DMS53 treated with DMSO at 0.1 percent for 48 hours (cell line): ENCODE measurements at regions not wholly inside any gene's neighbourhood (a gene's known extent, or its start where the extent isn't known, plus 50 kb on each side); places are given as distances from the start of the nearest gene placed in this dataset.

Source experiments
- DNase-seq: peaks from one replicate; lab custom pipeline; 2025; ENCODE audit not compliant: unreplicated experiment; lab: John Stamatoyannopoulos, UW

- DNase-seq = no peak
These were observed 308.9 kb upstream of the RUNX1 start for GRCh38 chr21:35358008-35358407.

DNA sequence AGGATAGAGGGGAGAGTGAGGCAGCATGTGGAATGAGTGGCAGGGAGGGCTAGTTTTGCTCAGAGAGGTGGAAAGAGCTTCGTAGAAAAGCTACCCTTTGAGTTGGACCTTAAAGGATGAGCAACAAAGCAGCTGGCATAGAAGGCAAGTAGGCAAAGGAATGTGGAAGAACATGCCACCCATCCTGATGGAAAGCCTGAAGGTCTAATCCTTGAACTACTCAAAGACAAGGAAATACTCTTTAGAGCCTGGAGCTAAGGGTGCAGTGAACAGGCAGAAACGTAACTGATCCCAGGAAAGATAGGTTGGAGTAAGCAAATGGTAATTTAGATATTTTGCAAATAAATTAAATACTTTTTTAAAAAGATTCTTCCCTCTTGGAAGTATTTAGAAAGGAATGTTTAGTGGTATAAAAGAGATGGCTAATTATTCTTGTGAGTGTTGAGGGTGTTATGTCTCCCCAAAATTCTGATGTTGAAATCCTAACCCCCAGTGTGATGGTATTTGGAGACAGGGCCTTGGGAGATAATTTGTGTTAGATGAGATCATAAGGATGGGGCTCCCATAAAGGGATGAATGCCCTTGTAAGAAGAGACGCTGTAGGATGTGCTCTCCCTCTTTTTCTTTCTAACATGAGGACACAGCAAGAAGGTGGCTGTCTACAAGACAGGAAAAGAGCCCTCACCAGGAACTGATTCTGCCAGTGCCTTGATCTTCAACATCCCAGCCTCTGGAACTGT is 308.1 kb upstream of the RUNX1 start:
- DNase-seq = no peak

DNA sequence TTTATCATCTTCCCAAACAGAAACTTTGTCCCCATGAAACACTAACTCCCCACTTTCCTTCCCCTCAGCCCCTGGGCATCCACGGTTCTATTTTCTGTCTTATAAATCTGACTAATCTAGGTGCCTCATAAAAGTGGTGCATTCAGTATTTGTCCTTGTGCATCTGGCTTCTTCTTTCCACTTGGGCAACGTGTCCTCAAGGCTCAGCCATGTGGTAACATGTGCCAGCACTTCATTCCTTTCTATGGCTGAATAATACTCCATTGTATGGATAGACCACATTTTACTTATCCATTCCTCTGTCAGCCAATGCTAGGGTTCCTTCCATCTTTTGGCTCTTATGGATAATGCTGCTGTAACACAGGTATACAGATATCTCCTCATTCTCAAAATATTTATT is 305.0 kb upstream of the RUNX1 start:
- no peak for DNase-seq

DNA sequence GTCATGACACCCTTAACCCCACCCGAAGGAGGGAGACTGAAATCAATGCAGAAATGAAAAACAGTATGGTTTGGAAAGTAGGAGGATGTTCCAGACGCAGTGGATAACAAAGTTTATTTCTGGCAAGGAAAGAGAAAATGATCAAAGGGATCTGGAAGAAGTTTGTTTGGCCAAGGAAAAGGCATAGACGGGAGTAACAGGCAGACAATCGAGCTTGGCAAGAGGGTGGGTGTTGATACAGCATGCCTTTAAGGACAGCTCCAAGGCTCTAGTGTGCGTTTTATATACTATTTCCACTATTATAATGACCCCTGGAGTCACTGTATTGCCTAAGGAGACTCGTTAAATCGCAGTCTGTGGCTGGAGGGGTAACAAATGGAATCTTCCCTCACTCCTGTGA is 303.7 kb upstream of the RUNX1 start:
- no peak for DNase-seq

- DNase-seq = no peak
These were observed 303.1 kb upstream of the RUNX1 start for GRCh38 chr21:35352066-35352770.

GRCh38 chr21:35351434-35351833 is 302.3 kb upstream of the RUNX1 start:
- no peak for DNase-seq

DNA sequence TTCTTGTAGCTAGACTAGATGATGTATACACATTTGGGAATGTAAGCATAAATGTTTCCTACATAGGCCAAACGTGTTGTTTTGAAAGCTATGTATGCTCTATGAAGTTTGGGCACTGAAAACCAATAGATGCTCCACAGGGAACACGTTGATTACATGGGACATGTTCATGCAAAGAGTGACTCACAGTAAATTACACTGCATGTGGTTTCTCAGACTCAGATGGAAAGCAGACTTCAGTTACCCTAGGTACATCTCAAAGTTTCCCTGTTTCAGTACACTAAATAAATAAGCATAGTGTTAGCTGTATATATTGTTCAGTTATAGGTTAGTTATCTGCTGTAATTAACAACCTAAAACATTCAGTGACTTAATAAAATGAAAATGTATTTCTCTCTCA is 301.9 kb upstream of the RUNX1 start:
- DNase-seq = no peak

GRCh38 chr21:35349376-35350080 is 300.4 kb upstream of the RUNX1 start:
- no peak for DNase-seq

DNA sequence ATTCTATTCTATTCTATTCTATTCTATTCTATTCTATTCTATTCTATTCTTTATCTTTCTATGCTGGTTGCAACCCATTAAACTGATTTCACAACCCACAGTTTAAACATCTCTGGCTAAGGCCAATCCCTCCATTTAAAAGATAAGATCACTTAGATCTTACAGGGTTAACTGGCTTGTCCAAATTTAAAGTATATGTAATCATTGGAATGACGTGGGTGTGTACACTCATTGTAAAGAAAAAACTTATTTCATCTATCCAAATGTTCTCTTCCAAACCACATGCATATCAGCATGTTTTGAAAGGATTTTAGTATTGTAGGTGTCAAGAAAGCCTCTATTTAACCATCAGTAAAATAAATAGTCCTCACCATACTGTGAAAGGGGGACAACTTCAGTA is 299.6 kb upstream of the RUNX1 start:
- no peak for DNase-seq

DNA sequence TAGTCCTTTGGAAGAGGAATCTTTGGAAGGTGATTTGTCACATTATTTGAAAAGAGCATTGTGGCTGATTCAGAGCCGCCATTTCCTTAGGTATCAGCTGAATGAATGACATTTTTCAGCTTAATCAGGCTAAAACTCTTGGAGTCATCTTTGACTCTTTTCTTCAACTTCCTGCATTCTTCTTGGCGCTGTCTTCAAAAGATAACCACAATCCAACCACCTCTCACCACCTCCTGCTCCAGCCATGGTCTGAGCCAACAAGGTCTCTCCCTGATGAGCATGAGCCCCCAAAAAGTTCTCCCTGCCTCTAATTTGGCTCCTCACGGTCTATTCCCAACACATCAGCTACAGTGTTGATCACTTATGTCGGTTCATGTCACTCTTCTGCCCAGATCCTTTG is 297.6 kb upstream of the RUNX1 start:
- no peak for DNase-seq

DNA sequence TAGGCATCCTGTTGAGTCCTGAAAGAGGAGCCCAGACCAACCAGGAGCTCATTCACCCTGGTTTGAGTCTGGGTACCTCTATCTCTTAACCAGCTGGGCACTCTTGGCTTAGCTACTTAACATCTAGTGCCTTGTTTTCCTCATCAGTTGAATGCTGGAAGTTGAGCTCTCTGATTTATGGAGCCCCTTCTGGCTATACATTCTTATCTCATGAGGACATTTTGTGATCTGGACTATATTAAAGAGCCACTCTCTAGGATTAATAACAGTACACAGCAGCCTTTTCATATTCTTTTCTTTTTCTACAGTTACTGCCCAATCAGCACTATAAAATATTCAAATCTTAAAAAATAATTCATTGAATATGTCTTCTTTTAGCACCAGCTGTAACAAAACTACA is 296.9 kb upstream of the RUNX1 start:
- no peak for DNase-seq

GRCh38 chr21:35344582-35344981 is 295.5 kb upstream of the RUNX1 start:
- DNase-seq = no peak

DNA sequence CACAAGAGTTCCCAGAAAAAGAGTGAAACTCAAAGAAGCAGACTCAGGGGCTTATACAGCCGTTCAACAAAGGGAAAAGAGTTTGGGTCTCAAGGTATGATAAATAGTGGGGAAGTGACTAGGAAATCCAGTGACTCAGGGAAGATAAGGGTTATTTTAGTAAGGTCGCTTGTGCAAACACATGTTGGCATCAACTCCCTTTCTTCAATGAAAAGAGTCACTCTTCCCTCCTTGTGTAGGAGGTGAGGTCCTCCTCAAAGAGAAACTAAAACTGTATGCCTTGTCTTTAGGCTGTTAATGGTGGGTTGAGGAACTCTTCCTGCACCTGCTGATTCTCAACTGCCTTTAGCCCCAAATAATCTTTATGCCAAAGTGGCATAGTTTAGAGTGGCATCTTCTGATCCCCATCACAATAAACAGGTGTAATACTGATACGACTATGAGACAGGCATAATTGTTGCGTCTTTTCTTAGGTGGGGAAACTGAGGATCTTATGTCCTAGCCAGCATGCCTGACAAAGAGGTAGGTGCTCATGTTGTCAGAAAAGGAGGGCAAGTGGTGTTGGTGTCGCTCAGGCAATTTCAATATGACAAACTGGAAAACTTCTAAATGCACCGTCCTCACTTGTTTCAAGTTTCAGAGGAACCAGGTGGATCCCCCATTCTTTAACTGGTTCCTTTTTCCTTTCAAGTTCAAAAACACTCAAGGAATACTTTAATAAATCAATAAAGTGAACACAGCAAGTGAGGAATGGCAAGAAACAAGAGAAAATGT is 294.1 kb upstream of the RUNX1 start:
- DNase-seq = no peak

DNA sequence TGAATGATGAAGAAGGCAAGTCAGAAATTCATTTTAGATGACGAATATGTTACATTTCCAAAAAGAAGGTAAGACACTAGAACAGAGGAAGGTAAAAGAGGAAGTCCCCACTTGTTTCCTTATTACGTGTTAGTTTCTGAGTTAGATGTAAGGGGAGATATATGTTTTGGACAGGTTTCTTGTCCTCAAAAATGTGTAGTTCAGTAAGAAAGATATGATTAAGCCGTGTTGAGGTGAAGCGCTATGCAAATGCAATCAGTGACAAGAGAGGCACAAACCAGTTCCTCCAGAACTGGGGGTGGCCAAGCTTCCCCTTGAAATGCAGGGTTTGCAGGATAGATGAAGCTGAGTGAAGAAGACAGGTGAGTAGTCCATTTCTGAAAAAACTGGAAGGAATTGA is 293.3 kb upstream of the RUNX1 start:
- DNase-seq = no peak

DNA sequence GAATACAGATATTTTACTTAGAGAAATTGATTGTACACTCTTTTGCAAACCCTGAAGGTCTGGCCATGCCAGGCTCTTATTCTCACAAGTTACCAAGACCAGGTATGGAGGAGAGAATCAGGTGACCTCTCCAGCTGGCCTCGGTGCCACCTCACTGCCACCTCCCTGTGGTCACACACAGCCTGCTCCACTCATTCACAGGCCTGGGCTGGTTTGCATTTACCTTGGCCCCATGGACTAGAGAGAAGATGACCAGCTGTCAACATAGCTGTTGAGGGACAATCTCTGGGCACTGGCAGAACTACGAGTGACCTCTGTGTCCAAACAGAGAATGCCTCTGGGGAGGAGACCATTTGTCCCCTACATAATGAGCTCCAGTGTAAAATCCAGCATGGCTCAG is 291.2 kb upstream of the RUNX1 start:
- DNase-seq = peak; percentile 2

GRCh38 chr21:35338881-35339632 is 290.0 kb upstream of the RUNX1 start:
- no peak for DNase-seq

DNA sequence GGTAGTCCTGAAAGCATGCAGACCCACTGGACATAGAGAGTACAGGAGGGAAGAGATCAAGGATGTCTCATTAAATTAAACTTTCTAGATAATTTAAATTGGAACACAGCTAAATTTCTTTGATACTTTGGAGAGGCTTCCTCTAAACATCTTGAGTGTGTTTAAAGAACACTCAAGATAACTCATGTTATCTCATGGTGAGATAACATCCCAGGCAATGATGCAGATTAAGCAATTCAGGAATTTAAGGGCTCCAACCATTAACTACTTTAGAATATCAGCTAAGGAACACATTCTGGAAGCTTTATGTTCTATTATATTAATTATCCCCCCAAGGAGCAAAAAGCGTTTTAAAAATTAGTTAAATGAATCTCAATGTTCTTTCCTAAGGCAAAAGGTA is 289.2 kb upstream of the RUNX1 start:
- DNase-seq = no peak

- DNase-seq = no peak
These were observed 288.5 kb upstream of the RUNX1 start for GRCh38 chr21:35337573-35337972.

DNA sequence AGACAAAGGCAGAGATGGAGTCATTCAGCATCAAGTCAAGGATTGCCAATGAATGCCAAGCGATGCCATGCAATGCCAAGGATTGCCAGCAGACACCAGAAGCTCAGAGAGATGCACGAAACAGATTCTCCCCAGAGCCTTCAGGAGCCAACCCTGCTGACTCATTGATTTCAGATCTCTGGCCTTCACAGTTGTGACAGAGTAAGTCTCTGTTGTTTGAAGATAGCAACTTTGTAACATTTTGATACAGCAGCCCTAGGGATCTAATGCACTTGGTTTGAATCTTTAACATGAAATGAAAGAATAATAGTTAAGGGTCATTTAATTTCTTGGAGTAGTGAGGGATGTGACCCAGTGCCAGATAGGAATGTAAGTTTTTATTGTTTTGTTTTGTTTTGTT is 287.4 kb upstream of the RUNX1 start:
- DNase-seq = no peak

DNA sequence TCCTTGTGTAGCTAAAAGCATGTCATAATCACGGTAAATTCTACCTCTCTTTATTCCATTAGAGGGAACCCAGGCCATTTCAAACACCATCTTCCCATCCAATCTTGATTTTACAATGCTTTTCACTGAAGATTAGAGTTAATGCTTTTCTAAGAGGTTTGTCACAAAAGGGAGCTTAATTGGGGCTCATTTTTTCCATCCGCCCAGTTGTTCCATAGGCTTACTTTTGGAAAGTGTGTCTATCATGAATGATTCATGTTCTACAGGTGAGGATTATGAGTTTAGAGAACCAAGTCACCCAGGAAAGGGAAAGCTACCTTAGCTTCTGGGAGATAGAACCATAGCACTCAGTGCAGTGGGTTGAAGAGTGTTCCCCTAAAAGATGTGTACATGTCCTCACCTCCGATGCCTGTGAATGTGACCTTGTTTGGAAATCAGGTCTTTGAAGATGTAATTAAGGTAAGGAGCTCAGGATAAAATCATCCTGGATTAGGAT is 286.9 kb upstream of the RUNX1 start:
- DNase-seq = no peak
